ENCODE measurements at regions not wholly inside any gene's neighbourhood (a gene's known extent, or its start where the extent isn't known, plus 50 kb on each side); places are given as distances from the start of the nearest gene placed in this dataset.

GRCh38 chr18:66838340-66838987, 234.6 kb upstream of the CDH19 start:
- H3K9me3 ChIP-seq (ENCODE audit: control insufficient read depth in 1 of 2, low read length in 2 of 2): no peaks in the 10 kb centered on the region
- no peak overlapping the region for H3K4me3 ChIP-seq (ENCODE audit: low read length in 2 of 2)
- no peaks in the 10 kb centered on the region for H3K27me3 ChIP-seq (ENCODE audit: insufficient read depth, low read length)
- H3K27ac ChIP-seq (ENCODE audit: low read depth, low read length): no peak overlapping the region
- H3K4me1 ChIP-seq (ENCODE audit: insufficient read depth, low read length): no peaks in the 10 kb centered on the region
- intact Hi-C loops (cut with micrococcal nuclease): no loop called here
- CTCF ChIA-PET (ENCODE audit: partially characterized antibody): no interaction called here
- DNase-seq: peak in 1 of 5 donors; percentile 19
- no peak overlapping the region for H3K27ac Mint-ChIP-seq
- no peak overlapping the region for H3K4me3 Mint-ChIP-seq
- H3K36me3 ChIP-seq (ENCODE audit: insufficient read depth, low read length): no peaks in the 10 kb centered on the region
- no peaks in the 10 kb centered on the region for H3K36me3 Mint-ChIP-seq
- POLR2A ChIA-PET (ENCODE audit: partially characterized antibody): no interaction called here
- H3K27me3 Mint-ChIP-seq: no peaks in the 10 kb centered on the region
- no peaks in the 10 kb centered on the region for H3K4me1 Mint-ChIP-seq
- H3K9me3 Mint-ChIP-seq: peaks cover 0 to 16% (median 5%) of the 10 kb centered on the region in 8 donors

DNA sequence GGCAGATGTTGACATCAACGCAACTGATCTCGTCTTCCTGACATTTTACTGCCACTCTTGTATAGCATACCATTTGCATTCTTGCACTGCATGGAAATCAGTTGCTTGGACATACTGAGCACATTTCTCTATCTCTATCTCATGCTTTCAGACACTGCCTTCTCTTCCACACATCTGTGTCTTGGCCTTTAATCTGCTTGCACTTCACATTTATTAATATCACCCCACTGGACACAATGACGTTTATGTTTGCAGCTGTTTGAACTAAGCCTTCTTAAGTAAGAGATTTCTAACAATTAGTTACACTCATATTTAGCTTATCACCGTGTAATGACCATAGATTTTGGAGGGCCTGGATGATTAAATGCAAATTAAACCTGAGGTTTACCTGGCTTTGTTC, 229.8 kb upstream of the CDH19 start:
- POLR2A ChIA-PET (ENCODE audit: partially characterized antibody): no interaction called here
- Histone ChIP-seq H3K27me3 (ENCODE audit: insufficient read depth, low read length) (no peaks in the 10 kb centered on the region), H3K27ac (ENCODE audit: low read depth, low read length) (no peak overlapping the region), H3K36me3 (ENCODE audit: insufficient read depth, low read length) (no peaks in the 10 kb centered on the region), H3K4me1 (ENCODE audit: insufficient read depth, low read length) (no peaks in the 10 kb centered on the region), H3K4me3 (ENCODE audit: low read length in 2 of 2) (no peak overlapping the region), H3K9me3 (ENCODE audit: control insufficient read depth in 1 of 2, low read length in 2 of 2) (no peaks in the 10 kb centered on the region)
- H3K27me3 Mint-ChIP-seq: peaks cover 0 to 1% of the 10 kb centered on the region in 2 donors
- H3K36me3 Mint-ChIP-seq: no peaks in the 10 kb centered on the region
- no peak overlapping the region for H3K4me3 Mint-ChIP-seq
- no peaks in the 10 kb centered on the region for H3K4me1 Mint-ChIP-seq
- no peak for DNase-seq
- peaks cover 0 to 12% (median 3%) of the 10 kb centered on the region in 8 donors for H3K9me3 Mint-ChIP-seq
- no peak overlapping the region for H3K27ac Mint-ChIP-seq
- CTCF ChIA-PET (ENCODE audit: partially characterized antibody): no interaction called here
- intact Hi-C loops (cut with micrococcal nuclease): no loop called here

- no peak overlapping the region for H3K27ac Mint-ChIP-seq
- no peaks in the 10 kb centered on the region for H3K9me3 ChIP-seq (ENCODE audit: control insufficient read depth in 1 of 2, low read length in 2 of 2)
- no peaks in the 10 kb centered on the region for H3K4me1 ChIP-seq (ENCODE audit: insufficient read depth, low read length)
- H3K36me3 ChIP-seq (ENCODE audit: insufficient read depth, low read length): no peaks in the 10 kb centered on the region
- no peaks in the 10 kb centered on the region for H3K27me3 Mint-ChIP-seq
- ChIA-PET POLR2A (ENCODE audit: partially characterized antibody) (no interaction called here), CTCF (ENCODE audit: partially characterized antibody) (no interaction called here)
- no peaks in the 10 kb centered on the region for H3K4me1 Mint-ChIP-seq
- no peaks in the 10 kb centered on the region for H3K36me3 Mint-ChIP-seq
- no peak overlapping the region for H3K27ac ChIP-seq (ENCODE audit: low read depth, low read length)
- no peak for DNase-seq
- no peak overlapping the region for H3K4me3 Mint-ChIP-seq
- intact Hi-C loops (cut with micrococcal nuclease): no loop called here
- H3K4me3 ChIP-seq (ENCODE audit: low read length in 2 of 2): no peak overlapping the region
- no peaks in the 10 kb centered on the region for H3K27me3 ChIP-seq (ENCODE audit: insufficient read depth, low read length)
- peaks cover 0 to 21% (median 3%) of the 10 kb centered on the region in 8 donors for H3K9me3 Mint-ChIP-seq
These were observed 222.3 kb upstream of the CDH19 start for GRCh38 chr18:66826211-66826610.

- Mint-ChIP-seq H3K9me3 (peaks cover 0 to 19% (median under 1%) of the 10 kb centered on the region in 8 donors), H3K27ac (no peak overlapping the region), H3K4me1 (no peaks in the 10 kb centered on the region), H3K4me3 (no peak overlapping the region), H3K36me3 (no peaks in the 10 kb centered on the region), H3K27me3 (no peaks in the 10 kb centered on the region)
- H3K36me3 ChIP-seq (ENCODE audit: insufficient read depth, low read length): no peaks in the 10 kb centered on the region
- no peak overlapping the region for H3K4me3 ChIP-seq (ENCODE audit: low read length in 2 of 2)
- no peaks in the 10 kb centered on the region for H3K9me3 ChIP-seq (ENCODE audit: control insufficient read depth in 1 of 2, low read length in 2 of 2)
- ChIA-PET CTCF (ENCODE audit: partially characterized antibody) (no interaction called here), POLR2A (ENCODE audit: partially characterized antibody) (no interaction called here)
- no peaks in the 10 kb centered on the region for H3K4me1 ChIP-seq (ENCODE audit: insufficient read depth, low read length)
- no peak for DNase-seq
- H3K27ac ChIP-seq (ENCODE audit: low read depth, low read length): no peak overlapping the region
- no peaks in the 10 kb centered on the region for H3K27me3 ChIP-seq (ENCODE audit: insufficient read depth, low read length)
- intact Hi-C loops (cut with micrococcal nuclease): no loop called here
These were observed 221.5 kb upstream of the CDH19 start for GRCh38 chr18:66825347-66825746.

- intact Hi-C loops (cut with micrococcal nuclease): no loop called here
- no peaks in the 10 kb centered on the region for H3K27me3 Mint-ChIP-seq
- no peak for DNase-seq
- Histone ChIP-seq H3K4me3 (ENCODE audit: low read length in 2 of 2) (no peak overlapping the region), H3K27me3 (ENCODE audit: insufficient read depth, low read length) (no peaks in the 10 kb centered on the region), H3K36me3 (ENCODE audit: insufficient read depth, low read length) (no peaks in the 10 kb centered on the region), H3K4me1 (ENCODE audit: insufficient read depth, low read length) (no peaks in the 10 kb centered on the region), H3K27ac (ENCODE audit: low read depth, low read length) (no peak overlapping the region), H3K9me3 (ENCODE audit: control insufficient read depth in 1 of 2, low read length in 2 of 2) (no peaks in the 10 kb centered on the region)
- H3K36me3 Mint-ChIP-seq: no peaks in the 10 kb centered on the region
- no peak overlapping the region for H3K27ac Mint-ChIP-seq
- peaks cover 0 to 11% (median 2%) of the 10 kb centered on the region in 8 donors for H3K9me3 Mint-ChIP-seq
- CTCF ChIA-PET (ENCODE audit: partially characterized antibody): no interaction called here
- H3K4me3 Mint-ChIP-seq: no peak overlapping the region
- POLR2A ChIA-PET (ENCODE audit: partially characterized antibody): no interaction called here
- no peaks in the 10 kb centered on the region for H3K4me1 Mint-ChIP-seq
These were observed 215.3 kb upstream of the CDH19 start for GRCh38 chr18:66819235-66819634.

DNA sequence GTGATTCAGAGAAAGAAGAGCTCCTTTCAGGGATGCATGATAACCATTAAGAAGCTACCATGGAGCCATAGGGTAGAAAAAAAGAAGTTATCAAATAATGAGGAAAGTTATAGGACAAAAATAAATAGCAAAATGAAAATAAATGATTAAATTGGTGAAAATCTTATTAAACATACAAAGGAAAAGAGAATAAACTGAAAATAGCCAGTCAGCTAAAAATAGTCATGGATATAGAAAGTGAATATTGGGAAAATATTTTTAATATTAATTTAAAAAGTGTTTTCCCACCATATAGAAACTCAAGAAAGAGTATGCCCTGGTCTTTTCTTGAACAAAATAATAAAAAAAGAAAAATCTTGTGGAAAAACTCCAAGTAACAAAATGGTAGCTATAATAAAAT, 209.2 kb upstream of the CDH19 start:
- intact Hi-C loops (cut with micrococcal nuclease): no loop called here
- H3K4me3 Mint-ChIP-seq: no peak overlapping the region
- Histone ChIP-seq H3K4me1 (ENCODE audit: insufficient read depth, low read length) (no peaks in the 10 kb centered on the region), H3K9me3 (ENCODE audit: control insufficient read depth in 1 of 2, low read length in 2 of 2) (no peaks in the 10 kb centered on the region), H3K4me3 (ENCODE audit: low read length in 2 of 2) (no peak overlapping the region), H3K36me3 (ENCODE audit: insufficient read depth, low read length) (no peaks in the 10 kb centered on the region), H3K27ac (ENCODE audit: low read depth, low read length) (no peak overlapping the region), H3K27me3 (ENCODE audit: insufficient read depth, low read length) (no peaks in the 10 kb centered on the region)
- CTCF ChIA-PET (ENCODE audit: partially characterized antibody): no interaction called here
- POLR2A ChIA-PET (ENCODE audit: partially characterized antibody): no interaction called here
- no peaks in the 10 kb centered on the region for H3K36me3 Mint-ChIP-seq
- DNase-seq: no peak
- no peaks in the 10 kb centered on the region for H3K4me1 Mint-ChIP-seq
- H3K27me3 Mint-ChIP-seq: no peaks in the 10 kb centered on the region
- H3K9me3 Mint-ChIP-seq: peaks cover 0 to 4% (median 1%) of the 10 kb centered on the region in 8 donors
- no peak overlapping the region for H3K27ac Mint-ChIP-seq

DNA sequence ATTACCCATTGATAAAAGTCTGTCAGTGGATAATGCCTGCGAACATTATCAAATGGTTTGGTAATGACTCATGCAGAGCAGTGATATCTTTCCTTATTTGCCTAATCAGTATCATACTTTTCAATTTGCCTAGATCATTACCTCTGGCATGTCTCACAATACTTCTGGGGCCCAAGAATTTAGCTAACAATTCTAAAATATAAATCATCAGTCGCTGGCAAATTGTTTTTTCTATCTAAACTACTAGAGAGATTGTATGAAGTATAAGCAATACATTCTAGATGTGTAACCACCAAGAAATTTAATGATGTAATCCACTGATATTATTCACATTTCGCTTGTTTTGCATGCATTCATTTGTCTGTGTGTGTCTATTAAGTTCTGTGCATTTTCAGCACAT, 191.2 kb upstream of the CDH19 start:
- Histone ChIP-seq H3K36me3 (ENCODE audit: insufficient read depth, low read length) (no peaks in the 10 kb centered on the region), H3K27ac (ENCODE audit: low read depth, low read length) (no peak overlapping the region), H3K27me3 (ENCODE audit: insufficient read depth, low read length) (no peaks in the 10 kb centered on the region), H3K4me3 (ENCODE audit: low read length in 2 of 2) (no peak overlapping the region), H3K9me3 (ENCODE audit: control insufficient read depth in 1 of 2, low read length in 2 of 2) (no peaks in the 10 kb centered on the region), H3K4me1 (ENCODE audit: insufficient read depth, low read length) (no peaks in the 10 kb centered on the region)
- H3K36me3 Mint-ChIP-seq: no peaks in the 10 kb centered on the region
- no peak overlapping the region for H3K4me3 Mint-ChIP-seq
- no peaks in the 10 kb centered on the region for H3K27me3 Mint-ChIP-seq
- H3K9me3 Mint-ChIP-seq: peaks cover 0 to 4% (median 0%) of the 10 kb centered on the region in 8 donors
- no peak overlapping the region for H3K27ac Mint-ChIP-seq
- H3K4me1 Mint-ChIP-seq: no peaks in the 10 kb centered on the region
- CTCF ChIA-PET (ENCODE audit: partially characterized antibody): no interaction called here
- intact Hi-C loops (cut with micrococcal nuclease): no loop called here
- no peak for DNase-seq
- POLR2A ChIA-PET (ENCODE audit: partially characterized antibody): no interaction called here

DNA sequence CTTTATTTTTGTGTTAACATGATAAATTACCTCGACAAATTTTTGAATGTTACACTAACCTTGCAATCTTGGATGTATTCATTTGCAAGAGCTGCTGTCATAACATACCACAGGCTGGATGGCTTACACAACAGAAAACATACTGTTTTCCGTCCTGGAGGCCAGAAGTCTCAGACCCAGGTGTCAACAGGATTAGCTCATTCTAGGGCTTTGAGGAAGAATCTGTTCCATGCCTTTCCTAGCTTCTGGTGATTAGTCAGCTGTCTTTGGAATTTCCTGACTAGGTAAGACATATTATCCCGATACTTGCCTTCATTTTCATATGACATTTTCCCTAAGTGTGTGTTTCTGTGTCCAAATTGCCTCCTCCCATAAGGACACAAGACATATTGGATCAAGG, 188.6 kb upstream of the CDH19 start:
- DNase-seq: no peak
- POLR2A ChIA-PET (ENCODE audit: partially characterized antibody): no interaction called here
- no peaks in the 10 kb centered on the region for H3K4me1 ChIP-seq (ENCODE audit: insufficient read depth, low read length)
- intact Hi-C loops (cut with micrococcal nuclease): no loop called here
- Mint-ChIP-seq H3K9me3 (peaks cover 0 to 6% (median 0%) of the 10 kb centered on the region in 8 donors), H3K27ac (no peak overlapping the region), H3K4me1 (no peaks in the 10 kb centered on the region), H3K27me3 (no peaks in the 10 kb centered on the region), H3K36me3 (no peaks in the 10 kb centered on the region), H3K4me3 (no peak overlapping the region)
- no peaks in the 10 kb centered on the region for H3K27me3 ChIP-seq (ENCODE audit: insufficient read depth, low read length)
- H3K4me3 ChIP-seq (ENCODE audit: low read length in 2 of 2): no peak overlapping the region
- no peaks in the 10 kb centered on the region for H3K9me3 ChIP-seq (ENCODE audit: control insufficient read depth in 1 of 2, low read length in 2 of 2)
- CTCF ChIA-PET (ENCODE audit: partially characterized antibody): no interaction called here
- H3K27ac ChIP-seq (ENCODE audit: low read depth, low read length): no peak overlapping the region
- H3K36me3 ChIP-seq (ENCODE audit: insufficient read depth, low read length): no peaks in the 10 kb centered on the region
